Dendritic cell treated with granulocyte-macrophage colony-stimulating factor and Interleukin-4, amounts not matched to agents 40 ng/mL and 50 ng/mL, for 4 days (primary cell): ENCODE measurements at regions not wholly inside any gene's neighbourhood (a gene's known extent, or its start where the extent isn't known, plus 50 kb on each side); places are given as distances from the start of the nearest gene placed in this dataset.

Experiments used
- H3K27ac Mint-ChIP-seq: one replicate; pipeline ENCODE4 v1.8.0; 2022; ENCODE audit warnings: mild to moderate bottlenecking, mixed read lengths
- H3K27me3 Mint-ChIP-seq: one replicate; pipeline ENCODE4 v1.8.0; 2022; ENCODE audit warnings: mild to moderate bottlenecking, mixed read lengths
- H3K36me3 Mint-ChIP-seq: one replicate; pipeline ENCODE4 v1.8.0; 2022; ENCODE audit warnings: low read depth, mixed read lengths
- H3K4me1 Mint-ChIP-seq: one replicate; pipeline ENCODE4 v1.8.0; 2022; ENCODE audit warnings: low read depth, mixed read lengths
- H3K4me3 Mint-ChIP-seq: one replicate; pipeline ENCODE4 v1.8.0; 2022; ENCODE audit warnings: mild to moderate bottlenecking, moderate library complexity, mixed read lengths
- H3K9me3 Mint-ChIP-seq: one replicate; pipeline ENCODE4 v1.8.0; 2022; ENCODE audit warnings: mixed read lengths
- intact Hi-C: fragments of 100-400 bp; cut with micrococcal nuclease; formaldehyde crosslinking; loops from one replicate; pipeline ENCODE4 v1.15.0; 2022

DNA sequence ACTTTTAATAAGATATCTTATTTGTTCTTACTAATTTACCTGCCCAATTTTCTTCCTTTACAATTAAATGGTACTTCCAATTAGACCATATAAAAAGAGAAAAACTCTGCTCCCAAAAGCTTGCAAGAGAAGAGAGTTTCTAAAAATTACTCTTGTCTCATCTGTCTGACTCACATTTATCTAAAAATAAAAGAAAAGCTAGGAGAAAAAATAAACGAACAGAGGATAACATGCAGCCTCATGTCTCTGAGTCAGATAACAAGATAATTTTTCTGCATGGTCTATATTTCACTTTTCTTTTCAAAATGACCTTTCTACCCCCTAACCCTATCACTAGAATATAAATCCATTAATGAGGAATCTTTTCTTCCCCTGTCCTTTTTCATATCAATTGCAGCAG lies 127.2 kb upstream of the TCF21 start:
- Mint-ChIP-seq H3K27me3 (no peaks in the 10 kb centered on the region), H3K36me3 (no peaks in the 10 kb centered on the region), H3K4me3 (no peak overlapping the region), H3K9me3 (no peaks in the 10 kb centered on the region), H3K4me1 (no peaks in the 10 kb centered on the region), H3K27ac (no peak overlapping the region)
- intact Hi-C loops: no loop called here

DNA sequence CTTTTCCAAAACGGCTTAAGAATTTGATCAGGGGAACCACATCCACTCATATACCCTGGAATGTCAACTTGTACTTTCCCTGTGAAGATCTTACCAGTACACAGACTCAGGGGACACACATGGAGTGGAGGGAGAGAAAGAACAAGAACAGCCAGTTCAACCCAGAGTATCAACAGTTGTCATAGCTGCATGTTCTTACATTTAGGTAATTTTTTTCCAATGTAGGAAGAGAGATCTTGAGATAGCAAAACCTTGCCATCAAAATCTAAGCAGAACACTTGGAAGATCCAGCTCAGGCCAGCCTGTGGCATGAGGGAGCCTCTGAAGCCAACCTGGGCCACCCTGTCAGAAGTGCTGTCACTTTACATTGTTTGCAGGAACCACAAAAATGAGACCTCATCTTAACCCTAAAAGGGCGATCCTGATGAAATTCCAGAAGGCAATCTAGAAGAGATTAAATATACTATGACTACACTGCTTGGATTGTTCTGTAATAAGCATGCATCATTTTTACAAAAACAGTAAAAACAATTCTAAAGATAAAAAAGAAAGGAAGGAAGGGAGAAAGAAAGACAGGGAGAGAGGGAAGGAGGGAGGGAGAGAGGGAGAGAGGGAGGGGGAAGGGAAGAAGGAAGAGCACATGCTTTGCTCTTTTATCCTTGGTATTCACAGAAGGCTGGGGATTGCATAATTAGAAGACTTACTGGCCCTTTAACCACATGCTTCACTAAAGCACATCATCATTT lies 124.7 kb upstream of the TCF21 start:
- no peaks in the 10 kb centered on the region for H3K4me1 Mint-ChIP-seq
- intact Hi-C loops: no loop called here

DNA sequence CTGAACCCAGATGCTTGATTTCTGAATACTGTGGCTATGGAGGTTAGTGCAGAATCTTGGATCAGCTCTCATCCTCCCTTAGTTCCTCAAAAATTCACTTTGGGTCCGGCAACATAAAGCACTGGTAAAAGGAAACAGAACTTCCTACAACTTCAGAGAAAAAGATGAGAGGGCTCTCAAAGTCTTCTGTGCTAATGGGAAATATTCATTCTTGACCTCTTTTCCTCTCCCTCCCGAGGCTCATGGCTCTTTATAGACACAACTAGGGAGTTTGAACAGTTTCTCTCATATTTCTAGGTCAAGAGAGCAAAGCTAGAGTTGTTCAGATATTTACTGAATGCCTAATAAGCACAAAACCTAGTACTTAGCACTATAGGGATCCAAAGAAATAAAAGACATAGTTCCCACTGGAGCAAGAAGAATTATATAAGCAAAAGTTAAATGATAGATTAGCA lies 124.1 kb upstream of the TCF21 start:
- intact Hi-C loops: no loop called here
- H3K4me1 Mint-ChIP-seq: no peaks in the 10 kb centered on the region
- no peaks in the 10 kb centered on the region for H3K9me3 Mint-ChIP-seq
- no peak overlapping the region for H3K4me3 Mint-ChIP-seq
- no peaks in the 10 kb centered on the region for H3K36me3 Mint-ChIP-seq
- no peaks in the 10 kb centered on the region for H3K27me3 Mint-ChIP-seq
- no peak overlapping the region for H3K27ac Mint-ChIP-seq

More for the DNA sequence above, 124.7 kb upstream of the TCF21 start:
- Mint-ChIP-seq H3K9me3 (no peaks in the 10 kb centered on the region), H3K36me3 (no peaks in the 10 kb centered on the region), H3K27ac (no peak overlapping the region), H3K27me3 (no peaks in the 10 kb centered on the region), H3K4me3 (no peak overlapping the region)

DNA sequence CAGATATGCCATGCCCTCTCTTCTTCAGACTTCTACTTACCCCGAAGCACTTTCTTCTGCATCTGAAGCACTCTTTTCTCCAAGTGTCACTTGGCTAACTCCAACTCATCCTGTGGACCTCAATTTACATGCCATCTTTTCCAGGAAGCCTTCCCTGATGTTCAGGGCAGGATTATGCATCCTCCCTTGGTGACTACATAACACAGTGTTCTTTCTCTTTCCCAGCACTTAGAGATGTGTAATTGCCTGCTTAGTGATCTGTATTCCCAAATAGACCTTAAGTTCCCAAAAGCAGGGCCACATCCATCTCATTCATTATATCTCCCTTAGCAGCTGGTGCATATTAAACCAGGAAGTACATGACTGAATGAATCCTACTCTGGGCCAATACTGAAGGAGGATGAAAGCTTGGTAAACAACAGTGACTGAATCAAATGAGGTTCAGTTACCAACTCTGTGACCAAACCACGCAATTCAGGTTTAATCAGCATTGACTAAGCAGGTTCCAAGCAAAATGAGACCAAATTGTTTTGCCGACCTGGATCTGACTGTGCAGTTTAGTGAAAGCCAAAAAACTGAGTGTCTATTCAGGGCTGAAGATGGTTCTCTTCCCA lies 121.4 kb upstream of the TCF21 start:
- Mint-ChIP-seq H3K4me1 (no peaks in the 10 kb centered on the region), H3K36me3 (no peaks in the 10 kb centered on the region), H3K4me3 (no peak overlapping the region), H3K27ac (no peak overlapping the region), H3K9me3 (no peaks in the 10 kb centered on the region), H3K27me3 (no peaks in the 10 kb centered on the region)
- intact Hi-C loops: no loop called here

DNA sequence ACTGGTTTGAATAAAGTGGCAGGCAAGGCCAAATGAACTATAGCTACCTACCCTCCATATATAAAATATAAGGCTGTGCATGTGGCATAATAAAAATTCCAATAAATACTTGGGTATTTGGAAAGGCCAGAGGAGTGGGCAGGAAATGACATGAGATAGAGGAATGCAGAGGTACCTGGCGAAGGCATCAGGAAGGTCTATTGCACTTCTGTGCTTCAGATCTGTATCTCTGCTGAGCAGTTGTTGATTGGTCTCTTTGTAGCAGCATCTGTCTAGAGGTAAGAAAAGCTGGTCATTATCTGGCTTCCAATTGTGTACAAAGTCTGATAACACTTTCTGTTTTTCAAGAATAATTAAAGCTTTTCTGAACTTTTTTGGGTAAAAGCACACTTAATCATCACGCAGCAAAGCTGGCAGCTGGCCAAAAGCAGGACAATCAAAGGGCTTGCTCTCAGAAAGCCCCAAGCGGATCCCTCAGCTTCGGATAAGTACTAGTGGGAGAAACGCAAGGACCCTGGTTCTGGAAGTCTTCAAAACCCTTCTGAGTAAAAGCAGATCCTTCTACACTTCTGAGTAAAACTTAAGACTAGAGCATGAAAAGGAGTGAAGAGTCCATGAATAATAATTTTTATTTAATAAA lies 120.1 kb upstream of the TCF21 start:
- Mint-ChIP-seq H3K4me1 (no peaks in the 10 kb centered on the region), H3K36me3 (no peaks in the 10 kb centered on the region), H3K27me3 (no peaks in the 10 kb centered on the region), H3K4me3 (no peak overlapping the region), H3K9me3 (no peaks in the 10 kb centered on the region), H3K27ac (no peak overlapping the region)
- intact Hi-C loops: no loop called here

DNA sequence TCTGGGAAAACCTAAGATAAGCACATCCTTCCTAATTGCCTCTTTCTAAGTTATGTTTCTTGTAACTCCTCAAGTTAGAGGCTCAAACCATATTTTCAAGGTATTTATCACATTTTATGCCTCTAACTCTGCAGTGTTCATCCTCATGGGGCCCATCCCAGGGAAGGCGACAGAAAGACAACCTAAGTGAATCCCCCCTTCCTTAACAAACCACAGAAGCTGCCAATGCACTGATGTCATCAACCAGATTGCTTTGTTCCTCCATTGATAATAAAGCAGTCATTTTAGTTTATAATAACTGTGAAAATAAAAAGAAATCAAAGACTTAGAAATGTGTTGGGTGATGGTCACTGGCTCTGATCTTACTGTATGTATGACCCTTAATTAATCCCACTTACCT lies 119.5 kb upstream of the TCF21 start:
- no peak overlapping the region for H3K4me3 Mint-ChIP-seq
- H3K27me3 Mint-ChIP-seq: no peaks in the 10 kb centered on the region
- no peaks in the 10 kb centered on the region for H3K4me1 Mint-ChIP-seq
- no peaks in the 10 kb centered on the region for H3K36me3 Mint-ChIP-seq
- intact Hi-C loops: no loop called here
- no peak overlapping the region for H3K27ac Mint-ChIP-seq
- no peaks in the 10 kb centered on the region for H3K9me3 Mint-ChIP-seq

DNA sequence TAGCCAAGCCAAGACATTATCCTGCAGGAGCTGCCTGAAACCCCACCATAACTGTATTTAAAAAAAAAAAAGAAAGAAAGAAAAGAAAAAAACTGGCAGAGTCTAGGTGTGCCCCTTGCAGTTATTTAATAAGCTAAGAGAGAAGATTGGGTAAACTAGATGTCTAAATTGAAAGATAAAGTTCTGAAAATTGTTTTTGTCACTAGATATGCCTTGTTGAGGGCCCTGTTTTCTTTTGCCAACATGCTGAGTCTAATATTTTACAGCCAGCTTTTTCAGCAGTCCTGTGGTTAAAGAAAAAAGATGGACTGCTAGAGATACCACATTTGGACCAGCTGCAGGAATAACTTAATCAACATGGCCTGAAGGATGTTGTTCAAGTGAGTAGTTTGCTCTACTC lies 116.3 kb upstream of the TCF21 start:
- Mint-ChIP-seq H3K4me1 (no peaks in the 10 kb centered on the region), H3K36me3 (no peaks in the 10 kb centered on the region), H3K27ac (no peak overlapping the region), H3K4me3 (no peak overlapping the region), H3K27me3 (no peaks in the 10 kb centered on the region), H3K9me3 (no peaks in the 10 kb centered on the region)
- intact Hi-C loops: no loop called here

DNA sequence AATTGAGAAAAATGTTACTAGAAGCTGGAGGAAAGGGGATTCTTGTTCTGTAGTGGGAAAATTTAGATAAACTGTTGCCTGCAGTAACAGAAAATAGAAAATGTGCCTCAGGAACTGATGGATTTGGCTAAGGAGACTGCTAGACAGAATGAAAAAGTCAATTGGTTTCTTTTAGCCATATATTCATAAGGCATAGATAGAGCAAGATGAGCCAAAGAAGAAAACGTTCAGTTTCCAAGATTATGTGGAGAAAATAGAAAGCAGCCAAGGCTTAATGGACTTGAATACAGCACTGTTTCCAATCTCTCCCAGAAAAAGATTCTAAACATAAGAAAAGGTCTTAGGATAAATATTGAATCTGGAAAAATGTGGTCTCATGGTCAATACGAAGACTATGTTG lies 115.1 kb upstream of the TCF21 start:
- intact Hi-C loops: no loop called here
- no peak overlapping the region for H3K4me3 Mint-ChIP-seq
- no peaks in the 10 kb centered on the region for H3K27me3 Mint-ChIP-seq
- H3K4me1 Mint-ChIP-seq: no peaks in the 10 kb centered on the region
- H3K9me3 Mint-ChIP-seq: no peaks in the 10 kb centered on the region
- H3K27ac Mint-ChIP-seq: no peak overlapping the region
- H3K36me3 Mint-ChIP-seq: no peaks in the 10 kb centered on the region

DNA sequence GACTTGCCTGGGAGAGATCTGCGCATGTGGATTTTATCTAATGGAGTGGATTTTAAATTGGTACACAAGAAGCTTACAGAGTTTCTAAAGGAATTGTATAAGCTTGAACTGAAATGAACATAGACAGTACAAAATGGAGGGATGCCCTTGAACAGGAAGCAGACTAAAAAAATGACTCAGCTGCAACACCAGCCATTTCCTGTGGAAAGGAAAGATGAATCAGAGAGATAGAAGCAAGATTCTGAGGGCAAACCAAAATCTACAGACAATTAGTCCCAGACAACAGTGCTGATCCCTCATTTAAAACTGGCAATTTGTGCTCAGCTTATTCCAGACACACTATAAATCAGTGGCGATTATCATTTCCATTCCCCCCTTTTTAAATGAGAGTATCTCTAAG lies 114.6 kb upstream of the TCF21 start:
- no peaks in the 10 kb centered on the region for H3K9me3 Mint-ChIP-seq
- no peak overlapping the region for H3K27ac Mint-ChIP-seq
- no peaks in the 10 kb centered on the region for H3K4me1 Mint-ChIP-seq
- intact Hi-C loops: no loop called here
- no peaks in the 10 kb centered on the region for H3K36me3 Mint-ChIP-seq
- H3K4me3 Mint-ChIP-seq: no peak overlapping the region
- H3K27me3 Mint-ChIP-seq: no peaks in the 10 kb centered on the region

DNA sequence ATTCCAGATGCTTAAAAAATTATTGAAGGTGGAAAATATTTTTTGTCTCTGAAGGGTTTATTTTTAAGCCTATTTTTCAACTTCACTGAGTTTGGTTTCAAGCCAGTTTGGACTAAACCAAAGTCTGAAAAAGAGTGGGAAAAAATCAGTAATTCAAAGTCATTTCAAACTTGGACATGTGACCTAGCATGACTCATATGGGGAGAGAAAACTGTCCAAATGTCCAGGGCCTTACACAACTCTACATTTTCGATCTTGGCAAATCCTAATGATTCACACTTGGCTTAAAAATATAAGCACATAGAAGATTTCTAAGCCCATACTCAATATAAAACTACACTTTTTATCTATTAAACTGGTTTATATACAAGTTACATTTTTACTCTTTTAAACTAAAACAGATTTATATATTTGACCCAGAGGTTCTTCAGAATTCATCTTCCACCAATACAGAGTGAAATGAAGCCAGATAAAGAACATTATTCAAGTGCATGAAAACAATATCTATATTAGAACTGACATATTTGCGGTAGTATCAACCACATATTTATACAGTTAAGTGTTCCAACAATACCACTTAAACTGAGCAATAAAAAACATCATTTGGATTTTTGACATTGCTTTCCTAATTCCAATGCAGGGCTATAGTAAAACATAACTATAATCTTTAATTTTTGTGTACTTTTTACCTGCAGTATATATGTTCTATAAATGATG lies 110.3 kb upstream of the TCF21 start:
- Mint-ChIP-seq H3K27ac (no peak overlapping the region), H3K9me3 (no peaks in the 10 kb centered on the region), H3K27me3 (no peaks in the 10 kb centered on the region), H3K4me3 (no peak overlapping the region), H3K4me1 (no peaks in the 10 kb centered on the region), H3K36me3 (no peaks in the 10 kb centered on the region)
- intact Hi-C loops: no loop called here

DNA sequence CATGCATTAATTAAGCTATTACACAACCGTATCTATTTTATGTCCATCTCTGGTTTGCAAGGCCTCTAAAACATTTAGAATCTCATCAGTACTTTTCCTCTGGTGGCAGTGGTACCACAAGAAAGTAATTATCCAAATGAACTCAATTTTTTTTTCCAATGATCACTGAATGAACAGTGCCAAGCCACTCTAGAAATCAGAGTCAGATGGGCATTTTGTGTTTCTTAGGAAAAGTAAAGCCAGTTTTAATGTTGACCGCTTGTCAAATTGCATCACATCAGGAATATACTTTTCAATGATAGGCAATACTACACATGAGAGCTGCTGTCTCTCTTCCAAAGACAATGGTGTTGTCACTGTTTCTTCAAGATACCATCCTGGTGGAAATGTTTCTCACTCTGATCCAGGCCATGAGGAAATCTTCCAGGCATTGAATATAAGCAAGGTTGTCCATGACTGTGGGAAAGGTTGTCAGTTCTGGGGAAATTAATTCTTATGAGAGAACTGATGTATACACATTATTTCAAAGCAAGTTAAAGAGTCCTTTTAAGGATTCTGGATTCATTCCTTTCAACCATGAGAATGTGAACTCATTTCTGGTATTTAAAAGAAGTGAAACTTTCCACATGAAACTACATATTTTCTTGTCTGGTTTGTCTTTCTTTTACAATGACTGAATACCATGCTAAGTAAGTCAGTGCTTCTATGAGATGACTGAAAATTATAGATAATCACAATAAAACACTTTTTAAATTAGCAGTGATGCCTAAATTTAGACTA lies 108.8 kb upstream of the TCF21 start:
- no peak overlapping the region for H3K4me3 Mint-ChIP-seq
- H3K4me1 Mint-ChIP-seq: no peaks in the 10 kb centered on the region
- H3K9me3 Mint-ChIP-seq: no peaks in the 10 kb centered on the region
- H3K27ac Mint-ChIP-seq: no peak overlapping the region
- no peaks in the 10 kb centered on the region for H3K27me3 Mint-ChIP-seq
- intact Hi-C loops: no loop called here
- no peaks in the 10 kb centered on the region for H3K36me3 Mint-ChIP-seq

DNA sequence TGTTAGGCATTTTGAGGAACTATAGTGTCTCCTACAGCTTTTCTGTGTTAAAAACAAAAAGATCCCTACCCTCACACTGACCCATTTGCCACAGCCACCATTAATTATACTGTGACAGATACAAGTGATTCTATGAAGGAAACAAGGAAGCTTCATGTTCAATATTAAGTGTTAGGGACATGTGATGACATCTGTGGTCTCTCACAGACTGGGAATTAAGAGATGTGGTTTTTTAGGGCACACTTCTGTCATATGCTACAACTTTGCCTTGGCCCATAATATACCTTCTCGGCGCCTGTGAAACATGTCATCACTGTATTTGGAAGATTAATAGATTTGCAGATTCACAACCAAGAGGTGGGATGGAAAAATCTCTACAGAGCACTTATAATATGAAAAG lies 102.9 kb upstream of the TCF21 start:
- Mint-ChIP-seq H3K27ac (no peak overlapping the region), H3K9me3 (no peaks in the 10 kb centered on the region), H3K27me3 (no peaks in the 10 kb centered on the region), H3K4me1 (no peaks in the 10 kb centered on the region), H3K4me3 (no peak overlapping the region), H3K36me3 (no peaks in the 10 kb centered on the region)
- intact Hi-C loops: no loop called here

DNA sequence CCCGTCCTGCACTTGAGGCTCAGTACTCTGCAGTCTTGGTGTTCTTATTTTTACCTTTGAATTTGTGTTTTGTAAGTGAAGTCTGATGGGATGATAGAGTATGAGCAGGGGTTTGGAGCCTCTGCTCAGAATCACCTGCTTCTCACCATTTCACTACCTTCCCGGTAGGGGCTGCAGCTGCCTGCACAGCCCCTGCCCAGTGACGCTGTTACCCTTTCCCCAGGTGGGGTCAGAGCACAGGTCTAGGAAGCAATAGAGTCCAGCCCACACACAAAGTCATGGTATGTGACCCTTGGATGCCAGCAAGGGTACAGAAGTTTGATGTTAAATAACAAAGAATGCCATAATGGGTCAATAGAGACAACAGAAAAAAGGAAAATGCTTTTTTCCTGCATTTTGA lies 101.8 kb upstream of the TCF21 start:
- H3K4me3 Mint-ChIP-seq: no peak overlapping the region
- H3K4me1 Mint-ChIP-seq: no peaks in the 10 kb centered on the region
- intact Hi-C loops: no loop called here
- no peak overlapping the region for H3K27ac Mint-ChIP-seq
- no peaks in the 10 kb centered on the region for H3K9me3 Mint-ChIP-seq
- H3K27me3 Mint-ChIP-seq: no peaks in the 10 kb centered on the region
- H3K36me3 Mint-ChIP-seq: no peaks in the 10 kb centered on the region
